GM23248 (cell line): ENCODE measurements at regions not wholly inside any gene's neighbourhood (a gene's known extent, or its start where the extent isn't known, plus 50 kb on each side); places are given as distances from the start of the nearest gene placed in this dataset.

Source experiments
- EZH2 ChIP-seq: fragments of 200-600 bp; sonication (generic); IDR thresholded peaks from 2 replicates; pipeline ENCODE4 v1.6.1; 2018; ENCODE audit warnings: antibody characterized with exemption, mild to moderate bottlenecking; ENCODE audit not compliant: insufficient read depth, poor library complexity, severe bottlenecking
- EZH2phosphoT487 ChIP-seq: fragments of 200-600 bp; sonication (generic); IDR thresholded peaks from 2 replicates; pipeline ENCODE4 v1.6.1; 2018; ENCODE audit warnings: antibody characterized with exemption, moderate library complexity, mild to moderate bottlenecking, low read depth; ENCODE audit not compliant: insufficient read depth

- no peak for TF ChIP-seq EZH2
- no peak for TF ChIP-seq EZH2phosphoT487
Measured at GRCh38 chr12:67885375-67886169, 103.7 kb upstream of the IFNG-AS1 start.
